ENCODE measurements at regions not wholly inside any gene's neighbourhood (a gene's known extent, or its start where the extent isn't known, plus 50 kb on each side); places are given as distances from the start of the nearest gene placed in this dataset.
"Not testable (repeated sequence)": the region's sequence is repeated elsewhere in the genome, so short reads cannot be mapped to it uniquely, and the experiment has no call there.

DNA sequence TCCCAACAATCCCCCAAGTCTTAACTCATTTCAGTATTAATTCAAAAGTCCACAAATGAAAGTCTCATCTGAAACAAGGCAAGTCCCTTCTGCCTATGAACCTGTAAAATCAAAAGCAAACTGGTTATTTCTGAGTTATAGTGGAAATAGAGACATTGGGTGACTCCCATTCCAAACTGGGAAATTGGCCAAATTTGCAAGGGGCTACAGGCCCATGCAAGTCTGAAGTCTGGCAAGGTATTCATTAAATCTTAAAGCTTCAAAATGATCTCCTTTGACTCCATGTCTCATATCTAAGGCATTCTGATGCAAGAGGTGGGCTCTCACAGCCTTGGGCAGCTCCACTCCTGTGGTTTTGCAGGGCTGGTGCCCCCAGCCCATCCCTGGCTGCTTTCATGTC, 167.9 kb downstream of the HTR1A start:
- Mint-ChIP-seq H3K36me3 (no peaks in the 10 kb centered on the region), H3K27me3 (no peaks in the 10 kb centered on the region), H3K4me3 (no peak overlapping the region), H3K9me3 (peaks cover 3 to 21% (median 9%) of the 10 kb centered on the region in 5 donors), H3K4me1 (no peaks in the 10 kb centered on the region), H3K27ac (peak overlapping the region in 1 of 8 donors; percentile 84)
- no peak overlapping the region for H3K4me3 ChIP-seq (ENCODE audit: low read length)
- no peaks in the 10 kb centered on the region for H3K9me3 ChIP-seq (ENCODE audit: low read length)
- no peaks in the 10 kb centered on the region for H3K4me1 ChIP-seq (ENCODE audit: insufficient read depth, low read length)
- H3K27me3 ChIP-seq (ENCODE audit: insufficient read depth, low read length, poor library complexity, severe bottlenecking): no peaks in the 10 kb centered on the region
- no peaks in the 10 kb centered on the region for H3K36me3 ChIP-seq (ENCODE audit: insufficient read depth, low read length)
- no peak for DNase-seq
- POLR2A ChIA-PET: no interaction called here
- CTCF ChIA-PET: no interaction called here
- H3K27ac ChIP-seq (ENCODE audit: low read depth, low read length): no peak overlapping the region

DNA sequence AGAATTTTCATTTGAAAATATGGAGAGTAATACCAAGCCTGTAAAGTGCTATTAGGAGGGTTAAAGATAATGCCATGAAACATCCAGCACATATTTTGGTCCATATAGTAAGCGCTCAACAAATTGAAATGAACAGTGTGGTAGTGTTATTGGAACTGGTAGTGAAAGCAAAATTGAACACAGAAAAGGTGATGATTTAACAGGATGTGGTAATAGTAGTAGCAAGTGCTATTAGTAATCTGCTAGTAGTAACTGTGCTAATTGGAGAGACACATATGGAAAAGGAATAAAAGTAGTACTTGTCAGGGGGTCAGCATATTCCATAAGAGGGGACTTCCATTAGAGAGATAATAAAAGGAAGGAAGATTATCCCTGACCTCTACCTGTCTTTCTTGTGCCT, 187.3 kb downstream of the HTR1A start:
- H3K4me3 Mint-ChIP-seq: no peak overlapping the region
- Histone ChIP-seq H3K9me3 (ENCODE audit: low read length) (no peaks in the 10 kb centered on the region), H3K36me3 (ENCODE audit: insufficient read depth, low read length) (no peaks in the 10 kb centered on the region), H3K27ac (ENCODE audit: low read depth, low read length) (no peak overlapping the region), H3K4me1 (ENCODE audit: insufficient read depth, low read length) (no peaks in the 10 kb centered on the region), H3K27me3 (ENCODE audit: insufficient read depth, low read length, poor library complexity, severe bottlenecking) (no peaks in the 10 kb centered on the region), H3K4me3 (ENCODE audit: low read length) (no peak overlapping the region)
- peaks cover 0 to 2% of the 10 kb centered on the region in 2 donors for H3K27me3 Mint-ChIP-seq
- POLR2A ChIA-PET: no interaction called here
- no peaks in the 10 kb centered on the region for H3K4me1 Mint-ChIP-seq
- no peaks in the 10 kb centered on the region for H3K36me3 Mint-ChIP-seq
- H3K27ac Mint-ChIP-seq: no peak overlapping the region
- DNase-seq: no peak
- CTCF ChIA-PET: no interaction called here
- H3K9me3 Mint-ChIP-seq: peaks cover 2 to 9% (median 4%) of the 10 kb centered on the region in 5 donors

DNA sequence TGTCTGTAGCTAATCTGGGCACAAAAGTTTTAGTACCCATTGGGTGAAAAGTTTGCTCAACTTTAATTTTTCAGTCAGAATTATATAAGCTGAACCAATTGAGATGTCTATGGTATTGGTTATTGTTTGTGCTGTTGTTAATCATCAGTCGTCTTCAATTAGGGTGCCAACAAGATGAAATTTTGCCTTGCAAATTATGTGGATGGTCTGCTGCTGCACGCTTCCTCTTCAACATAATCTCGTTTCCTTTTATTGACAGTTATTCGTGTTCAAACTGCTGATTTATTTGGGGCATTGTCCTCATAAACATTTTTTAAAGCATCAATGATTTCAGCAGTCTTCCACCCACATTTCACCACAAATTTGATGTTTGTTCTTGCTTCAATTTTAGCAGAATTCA, 194.0 kb downstream of the HTR1A start:
- Histone ChIP-seq H3K36me3 (ENCODE audit: insufficient read depth, low read length) (no peaks in the 10 kb centered on the region), H3K4me3 (ENCODE audit: low read length) (no peak overlapping the region), H3K27me3 (ENCODE audit: insufficient read depth, low read length, poor library complexity, severe bottlenecking) (no peaks in the 10 kb centered on the region), H3K27ac (ENCODE audit: low read depth, low read length) (no peak overlapping the region), H3K4me1 (ENCODE audit: insufficient read depth, low read length) (no peaks in the 10 kb centered on the region), H3K9me3 (ENCODE audit: low read length) (no peaks in the 10 kb centered on the region)
- Mint-ChIP-seq H3K27me3 (no peaks in the 10 kb centered on the region), H3K36me3 (no peaks in the 10 kb centered on the region), H3K4me3 (no peak overlapping the region), H3K27ac (no peak overlapping the region), H3K4me1 (no peaks in the 10 kb centered on the region), H3K9me3 (peaks cover 0 to 13% (median 5%) of the 10 kb centered on the region in 5 donors)
- POLR2A ChIA-PET: no interaction called here
- CTCF ChIA-PET: no interaction called here
- no peak for DNase-seq

DNA sequence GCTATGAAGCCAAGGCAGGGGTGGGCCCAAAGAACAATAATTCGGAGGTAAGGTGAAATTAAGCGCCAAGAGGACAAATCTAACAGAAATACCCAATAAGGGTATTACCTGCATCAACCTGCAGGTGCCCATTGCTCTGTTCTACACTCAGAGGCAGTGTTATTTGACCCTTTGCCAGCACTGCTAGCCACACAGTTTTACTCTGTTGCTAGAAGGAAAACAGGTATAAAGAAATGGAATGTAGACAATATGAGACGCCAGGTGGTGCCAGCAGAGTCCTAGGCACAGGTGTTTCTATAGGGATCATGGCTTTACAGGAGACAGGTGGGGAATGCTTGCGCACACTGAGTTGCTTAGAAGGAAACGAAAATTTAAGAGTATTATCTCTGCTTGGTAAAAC, 201.3 kb downstream of the HTR1A start:
- no peaks in the 10 kb centered on the region for H3K27me3 ChIP-seq (ENCODE audit: insufficient read depth, low read length, poor library complexity, severe bottlenecking)
- Mint-ChIP-seq H3K36me3 (peaks cover 0 to 2% (median 0%) of the 10 kb centered on the region in 3 donors), H3K9me3 (peaks cover 1 to 5% (median 4%) of the 10 kb centered on the region in 5 donors), H3K4me1 (no peaks in the 10 kb centered on the region), H3K27me3 (no peaks in the 10 kb centered on the region), H3K27ac (no peak overlapping the region), H3K4me3 (no peak overlapping the region)
- POLR2A ChIA-PET: no interaction called here
- no peaks in the 10 kb centered on the region for H3K4me1 ChIP-seq (ENCODE audit: insufficient read depth, low read length)
- no peaks in the 10 kb centered on the region for H3K9me3 ChIP-seq (ENCODE audit: low read length)
- H3K4me3 ChIP-seq (ENCODE audit: low read length): no peak overlapping the region
- H3K36me3 ChIP-seq (ENCODE audit: insufficient read depth, low read length): no peaks in the 10 kb centered on the region
- no peak overlapping the region for H3K27ac ChIP-seq (ENCODE audit: low read depth, low read length)
- DNase-seq: no peak
- CTCF ChIA-PET: no interaction called here

- no peaks in the 10 kb centered on the region for H3K4me1 Mint-ChIP-seq
- no peaks in the 10 kb centered on the region for H3K4me1 ChIP-seq (ENCODE audit: insufficient read depth, low read length)
- H3K27ac ChIP-seq (ENCODE audit: low read depth, low read length): no peak overlapping the region
- POLR2A ChIA-PET: no interaction called here
- H3K36me3 Mint-ChIP-seq: no peaks in the 10 kb centered on the region
- peaks cover under 1 to 26% (median 7%) of the 10 kb centered on the region in 5 donors for H3K9me3 Mint-ChIP-seq
- no peaks in the 10 kb centered on the region for H3K9me3 ChIP-seq (ENCODE audit: low read length)
- DNase-seq: no peak
- no peak overlapping the region for H3K4me3 Mint-ChIP-seq
- no peak overlapping the region for H3K4me3 ChIP-seq (ENCODE audit: low read length)
- no peak overlapping the region for H3K27ac Mint-ChIP-seq
- H3K27me3 ChIP-seq (ENCODE audit: insufficient read depth, low read length, poor library complexity, severe bottlenecking): no peaks in the 10 kb centered on the region
- no peaks in the 10 kb centered on the region for H3K27me3 Mint-ChIP-seq
- H3K36me3 ChIP-seq (ENCODE audit: insufficient read depth, low read length): no peaks in the 10 kb centered on the region
- CTCF ChIA-PET: no interaction called here
These were observed 219.0 kb downstream of the HTR1A start for GRCh38 chr5:63743096-63743798.

- H3K27ac Mint-ChIP-seq; H3K27ac ChIP-seq (ENCODE audit: low read depth, low read length); H3K4me1 ChIP-seq (ENCODE audit: insufficient read depth, low read length); H3K4me3 Mint-ChIP-seq; H3K4me3 ChIP-seq (ENCODE audit: low read length); H3K4me1 Mint-ChIP-seq; H3K9me3 ChIP-seq (ENCODE audit: low read length); H3K27me3 ChIP-seq (ENCODE audit: insufficient read depth, low read length, poor library complexity, severe bottlenecking); POLR2A ChIA-PET; H3K27me3 Mint-ChIP-seq; H3K36me3 ChIP-seq (ENCODE audit: insufficient read depth, low read length); H3K36me3 Mint-ChIP-seq; CTCF ChIA-PET; DNase-seq: not testable (repeated sequence)
- peaks cover 0 to 24% (median 2%) of the 10 kb centered on the region in 5 donors for H3K9me3 Mint-ChIP-seq
These were observed 229.4 kb downstream of the HTR1A start for GRCh38 chr5:63732880-63733279.

DNA sequence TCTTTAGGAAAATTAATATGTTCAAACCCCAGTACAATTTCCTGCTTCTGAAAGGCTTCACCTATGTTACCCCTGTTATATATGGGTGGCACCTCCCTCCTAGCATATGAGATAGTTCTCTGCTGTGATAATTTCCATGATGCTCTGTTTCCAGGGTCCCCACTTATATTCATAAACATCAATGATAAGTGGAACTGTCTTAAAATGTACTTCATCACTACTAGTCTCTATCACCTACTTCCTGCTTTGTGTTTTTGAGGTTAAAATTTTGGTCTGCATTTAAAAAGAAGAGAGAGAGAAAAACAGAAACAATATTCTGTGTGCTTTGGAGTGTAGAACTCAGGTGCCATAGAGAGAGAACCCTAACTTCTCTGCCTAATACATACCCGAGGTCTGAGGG, 234.7 kb downstream of the HTR1A start:
- POLR2A ChIA-PET: no interaction called here
- Mint-ChIP-seq H3K9me3 (peaks cover 2 to 18% (median 8%) of the 10 kb centered on the region in 5 donors), H3K4me3 (no peak overlapping the region), H3K27me3 (no peaks in the 10 kb centered on the region), H3K36me3 (no peaks in the 10 kb centered on the region), H3K4me1 (no peaks in the 10 kb centered on the region), H3K27ac (no peak overlapping the region)
- H3K4me1 ChIP-seq (ENCODE audit: insufficient read depth, low read length): no peaks in the 10 kb centered on the region
- no peaks in the 10 kb centered on the region for H3K36me3 ChIP-seq (ENCODE audit: insufficient read depth, low read length)
- no peak overlapping the region for H3K27ac ChIP-seq (ENCODE audit: low read depth, low read length)
- no peak overlapping the region for H3K4me3 ChIP-seq (ENCODE audit: low read length)
- DNase-seq: no peak
- H3K27me3 ChIP-seq (ENCODE audit: insufficient read depth, low read length, poor library complexity, severe bottlenecking): no peaks in the 10 kb centered on the region
- CTCF ChIA-PET: no interaction called here
- H3K9me3 ChIP-seq (ENCODE audit: low read length): no peaks in the 10 kb centered on the region

DNA sequence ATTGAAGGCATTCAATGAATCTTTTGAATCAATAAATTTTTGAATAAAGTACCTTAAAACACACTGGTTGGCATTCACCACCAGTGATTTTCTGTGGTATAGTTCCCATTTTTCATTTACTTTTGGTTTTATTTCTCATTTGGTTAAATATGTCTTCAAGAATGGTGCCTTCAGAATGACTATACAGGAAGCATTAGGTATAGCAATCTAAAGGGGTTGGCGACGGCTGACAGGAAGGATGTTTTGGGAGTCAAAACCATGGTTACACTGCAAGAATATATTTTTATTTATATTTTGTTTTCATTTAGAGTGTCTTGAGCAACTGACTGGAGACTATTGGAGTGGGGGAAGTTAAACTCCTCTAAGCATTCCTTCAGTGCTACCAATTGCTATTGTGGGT, 235.7 kb downstream of the HTR1A start:
- no peak for DNase-seq
- Mint-ChIP-seq H3K27ac (no peak overlapping the region), H3K9me3 (peaks cover 0 to 18% (median 8%) of the 10 kb centered on the region in 5 donors), H3K4me3 (no peak overlapping the region), H3K27me3 (no peaks in the 10 kb centered on the region), H3K4me1 (no peaks in the 10 kb centered on the region), H3K36me3 (no peaks in the 10 kb centered on the region)
- CTCF ChIA-PET: no interaction called here
- no peak overlapping the region for H3K4me3 ChIP-seq (ENCODE audit: low read length)
- H3K4me1 ChIP-seq (ENCODE audit: insufficient read depth, low read length): no peaks in the 10 kb centered on the region
- H3K9me3 ChIP-seq (ENCODE audit: low read length): no peaks in the 10 kb centered on the region
- no peaks in the 10 kb centered on the region for H3K36me3 ChIP-seq (ENCODE audit: insufficient read depth, low read length)
- POLR2A ChIA-PET: no interaction called here
- H3K27me3 ChIP-seq (ENCODE audit: insufficient read depth, low read length, poor library complexity, severe bottlenecking): no peaks in the 10 kb centered on the region
- H3K27ac ChIP-seq (ENCODE audit: low read depth, low read length): no peak overlapping the region

GRCh38 chr5:63719147-63719546, 243.1 kb downstream of the HTR1A start:
- ChIA-PET CTCF (no interaction called here), POLR2A (no interaction called here)
- H3K4me1 Mint-ChIP-seq: no peaks in the 10 kb centered on the region
- DNase-seq: no peak
- Histone ChIP-seq H3K36me3 (ENCODE audit: insufficient read depth, low read length) (no peaks in the 10 kb centered on the region), H3K4me3 (ENCODE audit: low read length) (no peak overlapping the region), H3K9me3 (ENCODE audit: low read length) (no peaks in the 10 kb centered on the region), H3K27me3 (ENCODE audit: insufficient read depth, low read length, poor library complexity, severe bottlenecking) (no peaks in the 10 kb centered on the region), H3K4me1 (ENCODE audit: insufficient read depth, low read length) (no peaks in the 10 kb centered on the region), H3K27ac (ENCODE audit: low read depth, low read length) (no peak overlapping the region)
- H3K9me3 Mint-ChIP-seq: peaks cover 0 to 23% (median 7%) of the 10 kb centered on the region in 5 donors
- no peak overlapping the region for H3K4me3 Mint-ChIP-seq
- H3K27ac Mint-ChIP-seq: no peak overlapping the region
- H3K27me3 Mint-ChIP-seq: no peaks in the 10 kb centered on the region
- H3K36me3 Mint-ChIP-seq: no peaks in the 10 kb centered on the region

Data from CD8-positive, alpha-beta memory T cell (primary cell).